Liver (tissue), 3 donors: ENCODE measurements at regions not wholly inside any gene's neighbourhood (a gene's known extent, or its start where the extent isn't known, plus 50 kb on each side); places are given as distances from the start of the nearest gene placed in this dataset.

Experiments
- ATF3 ChIP-seq: IDR thresholded peaks from 2 replicates; pipeline ENCODE4 v1.6.1; 2016; ENCODE audit warnings: antibody characterized with exemption
- CTCF ChIP-seq: fragments of 150-350 bp; IDR thresholded peaks from 2 replicates; pipeline ENCODE4 v1.5.1; 2017; ENCODE audit warnings: improper control_type of control experiment, low read depth, low read length; ENCODE audit not compliant: missing input control
- EGR1 ChIP-seq, 2 donors: IDR thresholded peaks; 2 replicates each; pipeline ENCODE4 v1.6.1; 2016 to 2018; ENCODE audit warnings: antibody characterized with exemption in 2 of 2, low read depth in 2 of 2
- FOXA2 ChIP-seq: IDR thresholded peaks from 2 replicates; pipeline ENCODE4 v1.6.1; 2016; ENCODE audit warnings: antibody characterized with exemption
- GABPA ChIP-seq, 2 donors: IDR thresholded peaks in 1 of 2; conservative IDR thresholded peaks in 1 of 2; 2 replicates each; pipeline ENCODE4 v1.6.1; 2016; ENCODE audit warnings: antibody characterized with exemption in 2 of 2, mild to moderate bottlenecking in 1 of 2, moderate library complexity in 1 of 2
- MAX ChIP-seq: IDR thresholded peaks from 2 replicates; pipeline ENCODE4 v1.6.1; 2016; ENCODE audit warnings: antibody characterized with exemption
- NR2F2 ChIP-seq: IDR thresholded peaks from 2 replicates; pipeline ENCODE4 v1.6.1; 2016; ENCODE audit warnings: antibody characterized with exemption
- RAD21 ChIP-seq, 2 donors: IDR thresholded peaks; 2 replicates each; pipeline ENCODE4 v1.6.1; 2016; ENCODE audit warnings: antibody characterized with exemption in 2 of 2, mild to moderate bottlenecking in 2 of 2
- REST ChIP-seq: IDR thresholded peaks from 2 replicates; pipeline ENCODE4 v1.6.1; 2016; ENCODE audit warnings: antibody characterized with exemption, mild to moderate bottlenecking
- TAF1 ChIP-seq: conservative IDR thresholded peaks from 2 replicates; pipeline ENCODE4 v1.6.1; 2016; ENCODE audit warnings: antibody characterized with exemption, mild to moderate bottlenecking
- YY1 ChIP-seq: IDR thresholded peaks from 2 replicates; pipeline ENCODE4 v1.6.1; 2016; ENCODE audit warnings: antibody characterized with exemption, mild to moderate bottlenecking
- donor health status: healthy.
- donor health status: healthy.

- TF ChIP-seq CTCF, result no peak
- TF ChIP-seq EGR1 (IDR thresholded peaks at IDR 0.05; ENCODE audit: low read depth in 2 of 2), result no peak
- TF ChIP-seq ATF3, result no peak
- TF ChIP-seq RAD21 (IDR thresholded peaks at IDR 0.05), result no peak
- no peak for TF ChIP-seq GABPA (IDR thresholded peaks at IDR 0.05 in 1 of 2, conservative IDR thresholded peaks at IDR 0.05 in 1 of 2)
- TF ChIP-seq REST, result no peak
- no peak for TF ChIP-seq NR2F2
- no peak for TF ChIP-seq MAX
- TF ChIP-seq TAF1, result no peak
- no peak for TF ChIP-seq YY1
- TF ChIP-seq FOXA2, result no peak
These were observed 160.6 kb downstream of the GADD45G start for GRCh38 chr9:89765211-89765946.
